Chondrocyte (in vitro differentiated cells): ENCODE measurements at regions not wholly inside any gene's neighbourhood (a gene's known extent, or its start where the extent isn't known, plus 50 kb on each side); places are given as distances from the start of the nearest gene placed in this dataset.

ENCODE experiments used
- DNase-seq: peaks from one replicate; pipeline ENCODE4 v3.0.0; 2021; ENCODE audit warnings: mixed read lengths, low spot score
- H3K27ac Mint-ChIP-seq: one replicate; pipeline ENCODE4 v1.8.0; 2021; ENCODE audit warnings: mild to moderate bottlenecking, moderate library complexity, mixed read lengths; ENCODE audit not compliant: unreplicated experiment
- H3K27me3 Mint-ChIP-seq: 2 replicates; pipeline ENCODE4 v1.8.0; 2021; ENCODE audit warnings: low read depth, mixed read lengths
- H3K36me3 Mint-ChIP-seq: 2 replicates; pipeline ENCODE4 v1.8.0; 2021; ENCODE audit warnings: low read depth, mixed read lengths
- H3K4me1 Mint-ChIP-seq: 2 replicates; pipeline ENCODE4 v1.8.0; 2021; ENCODE audit warnings: low read depth, mild to moderate bottlenecking, mixed read lengths
- H3K4me3 Mint-ChIP-seq: one replicate; pipeline ENCODE4 v1.8.0; 2021; ENCODE audit warnings: mild to moderate bottlenecking, moderate library complexity, mixed read lengths; ENCODE audit not compliant: unreplicated experiment
- H3K9me3 Mint-ChIP-seq: 2 replicates; pipeline ENCODE4 v1.8.0; 2021; ENCODE audit warnings: low read depth, mixed read lengths
- TF ChIP-seq, protein P1 (sequence below): fragments of 200-600 bp; sonication (generic); IDR thresholded peaks from 2 replicates; pipeline ENCODE4 v1.5.0; 2021; ENCODE audit warnings: antibody characterized with exemption, mild to moderate bottlenecking, moderate library complexity

DNA sequence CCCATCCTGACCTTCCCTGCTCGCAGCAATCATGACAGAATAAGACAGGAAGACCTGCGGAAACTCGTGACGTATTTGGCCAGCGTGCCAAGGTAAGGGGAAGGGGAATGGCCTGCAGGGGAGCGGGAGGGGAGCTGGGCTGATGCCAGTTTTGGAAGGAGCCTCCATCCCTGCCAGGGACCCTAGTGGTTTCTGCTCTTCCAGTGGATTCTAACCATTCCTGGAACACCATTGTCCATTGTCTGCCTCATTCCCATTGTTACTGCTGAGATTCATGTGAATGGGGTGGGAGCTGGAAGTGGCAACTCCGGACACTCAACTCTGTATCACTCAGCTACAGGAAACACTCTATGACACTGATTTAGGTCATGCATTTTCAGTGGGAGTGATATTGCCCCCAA, 242.9 kb upstream of the ROPN1 start:
- Mint-ChIP-seq H3K36me3 (peaks cover 18% of the 10 kb centered on the region), H3K27ac (no peak overlapping the region), H3K9me3 (no peaks in the 10 kb centered on the region), H3K4me1 (no peaks in the 10 kb centered on the region), H3K27me3 (peaks cover 2% of the 10 kb centered on the region), H3K4me3 (no peak overlapping the region)
- TF ChIP-seq, protein P1, sequence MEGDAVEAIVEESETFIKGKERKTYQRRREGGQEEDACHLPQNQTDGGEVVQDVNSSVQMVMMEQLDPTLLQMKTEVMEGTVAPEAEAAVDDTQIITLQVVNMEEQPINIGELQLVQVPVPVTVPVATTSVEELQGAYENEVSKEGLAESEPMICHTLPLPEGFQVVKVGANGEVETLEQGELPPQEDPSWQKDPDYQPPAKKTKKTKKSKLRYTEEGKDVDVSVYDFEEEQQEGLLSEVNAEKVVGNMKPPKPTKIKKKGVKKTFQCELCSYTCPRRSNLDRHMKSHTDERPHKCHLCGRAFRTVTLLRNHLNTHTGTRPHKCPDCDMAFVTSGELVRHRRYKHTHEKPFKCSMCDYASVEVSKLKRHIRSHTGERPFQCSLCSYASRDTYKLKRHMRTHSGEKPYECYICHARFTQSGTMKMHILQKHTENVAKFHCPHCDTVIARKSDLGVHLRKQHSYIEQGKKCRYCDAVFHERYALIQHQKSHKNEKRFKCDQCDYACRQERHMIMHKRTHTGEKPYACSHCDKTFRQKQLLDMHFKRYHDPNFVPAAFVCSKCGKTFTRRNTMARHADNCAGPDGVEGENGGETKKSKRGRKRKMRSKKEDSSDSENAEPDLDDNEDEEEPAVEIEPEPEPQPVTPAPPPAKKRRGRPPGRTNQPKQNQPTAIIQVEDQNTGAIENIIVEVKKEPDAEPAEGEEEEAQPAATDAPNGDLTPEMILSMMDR: no peak
- DNase-seq: no peak

DNA sequence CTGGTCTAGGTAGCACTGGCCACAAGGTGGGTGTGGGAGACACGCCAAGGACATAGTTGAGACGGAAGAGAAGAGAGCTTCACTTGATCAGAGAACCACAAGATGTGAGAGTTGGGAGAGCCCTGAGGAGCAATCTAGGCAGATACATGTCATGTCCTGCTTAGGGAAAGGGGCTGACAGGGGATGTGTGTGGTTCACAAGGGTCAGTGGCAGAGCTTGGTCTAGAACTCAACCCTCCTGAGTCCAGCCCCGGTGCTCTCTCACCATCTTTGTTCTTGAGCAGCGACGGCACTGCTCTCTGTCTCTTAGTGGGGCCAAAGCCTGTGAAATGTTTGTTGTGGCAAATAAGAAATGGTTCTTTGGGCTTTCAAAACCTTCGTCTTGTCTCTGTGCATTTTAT, 243.5 kb upstream of the ROPN1 start:
- Mint-ChIP-seq H3K4me1 (no peaks in the 10 kb centered on the region), H3K27ac (no peak overlapping the region), H3K9me3 (no peaks in the 10 kb centered on the region), H3K27me3 (no peaks in the 10 kb centered on the region), H3K4me3 (no peak overlapping the region), H3K36me3 (peaks cover 18% of the 10 kb centered on the region)
- TF ChIP-seq, protein P1: no peak
- no peak for DNase-seq

DNA sequence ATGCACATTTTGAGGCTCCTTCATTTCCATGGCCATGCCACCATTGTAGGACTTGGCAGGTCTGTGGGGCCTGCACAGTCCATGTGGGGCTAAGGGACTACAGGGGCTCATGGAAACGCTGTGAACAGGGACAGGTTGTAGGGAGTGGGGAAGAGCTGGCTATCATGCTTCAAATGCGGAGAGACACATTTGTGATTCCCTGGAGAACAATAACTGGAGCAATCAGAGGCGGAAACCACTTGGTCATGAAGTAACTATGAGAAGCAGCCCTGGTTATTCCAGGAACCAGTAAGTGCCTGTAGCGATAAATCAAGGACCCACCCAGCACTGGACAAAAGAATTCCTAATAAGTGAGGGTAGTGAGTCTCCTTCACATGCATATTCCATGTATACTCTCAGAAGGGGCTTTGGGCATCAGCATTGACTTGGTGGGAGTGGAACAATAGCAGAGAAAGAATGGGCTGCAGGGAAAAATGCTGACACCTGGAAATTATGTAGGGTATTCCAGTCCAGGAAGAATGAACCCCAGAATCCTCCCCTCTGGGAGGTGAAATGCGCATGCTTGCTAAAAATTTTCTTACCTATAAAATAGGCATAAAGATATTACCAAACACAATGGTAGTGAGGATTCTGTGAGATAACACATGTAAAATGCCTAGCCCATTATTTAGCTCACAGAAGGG, 251.4 kb upstream of the ROPN1 start:
- no peaks in the 10 kb centered on the region for H3K27me3 Mint-ChIP-seq
- H3K36me3 Mint-ChIP-seq: peaks cover 7% of the 10 kb centered on the region
- TF ChIP-seq, protein P1: no peak
- no peaks in the 10 kb centered on the region for H3K9me3 Mint-ChIP-seq
- H3K4me3 Mint-ChIP-seq: no peak overlapping the region
- no peak for DNase-seq
- H3K27ac Mint-ChIP-seq: no peak overlapping the region
- peaks cover 9% of the 10 kb centered on the region for H3K4me1 Mint-ChIP-seq

DNA sequence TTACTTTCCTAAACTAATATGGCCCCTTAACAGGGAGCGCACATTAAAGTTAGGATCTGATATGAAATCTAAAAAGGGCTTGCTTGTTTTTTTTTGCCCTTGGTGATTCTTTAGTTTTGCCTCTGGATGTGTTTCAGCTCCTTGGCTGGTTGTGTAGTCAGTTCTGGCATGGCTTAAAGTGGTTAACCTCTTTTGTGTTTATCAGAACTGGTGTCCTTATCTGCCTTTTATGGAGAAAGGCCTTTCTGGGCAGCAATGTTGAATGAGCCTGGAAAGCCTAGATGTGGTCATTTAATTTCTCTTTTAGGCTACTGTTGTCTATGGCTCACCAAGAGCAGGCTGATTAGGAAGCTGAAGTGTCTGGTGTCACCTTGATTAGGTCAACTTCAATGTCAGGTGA, 254.5 kb upstream of the ROPN1 start:
- H3K4me3 Mint-ChIP-seq: no peak overlapping the region
- no peak overlapping the region for H3K27ac Mint-ChIP-seq
- H3K9me3 Mint-ChIP-seq: no peaks in the 10 kb centered on the region
- TF ChIP-seq, protein P1: no peak
- DNase-seq: no peak
- H3K4me1 Mint-ChIP-seq: peaks cover 26% of the 10 kb centered on the region
- peaks cover 3% of the 10 kb centered on the region for H3K36me3 Mint-ChIP-seq
- H3K27me3 Mint-ChIP-seq: no peaks in the 10 kb centered on the region

DNA sequence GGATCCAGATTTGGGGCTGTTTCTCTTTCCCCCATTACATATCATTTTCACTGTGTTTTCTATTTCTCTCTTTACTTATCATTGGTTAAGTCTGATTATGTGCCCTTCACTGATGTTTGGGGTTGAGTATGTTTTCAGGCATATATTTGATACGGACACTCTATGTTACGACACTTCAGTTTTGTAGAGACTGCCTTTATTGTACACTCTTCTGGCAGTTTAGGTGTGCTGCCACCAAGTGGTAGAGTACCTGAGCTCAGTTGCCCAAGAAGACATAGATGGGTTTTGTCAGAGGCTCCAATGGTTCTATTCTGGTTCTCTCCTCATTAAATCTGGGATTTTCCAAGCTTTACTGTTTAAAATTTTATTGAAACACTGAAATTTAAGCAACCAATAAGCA, 255.0 kb upstream of the ROPN1 start:
- Mint-ChIP-seq H3K9me3 (no peaks in the 10 kb centered on the region), H3K27me3 (no peaks in the 10 kb centered on the region), H3K36me3 (peaks cover 2% of the 10 kb centered on the region), H3K27ac (no peak overlapping the region), H3K4me3 (no peak overlapping the region), H3K4me1 (peaks cover 26% of the 10 kb centered on the region)
- DNase-seq: no peak
- TF ChIP-seq, protein P1: peak; percentile 68
